ENCODE measurements at regions not wholly inside any gene's neighbourhood (a gene's known extent, or its start where the extent isn't known, plus 50 kb on each side); places are given as distances from the start of the nearest gene placed in this dataset.
"Not testable (repeated sequence)": the region's sequence is repeated elsewhere in the genome, so short reads cannot be mapped to it uniquely, and the experiment has no call there.

DNA sequence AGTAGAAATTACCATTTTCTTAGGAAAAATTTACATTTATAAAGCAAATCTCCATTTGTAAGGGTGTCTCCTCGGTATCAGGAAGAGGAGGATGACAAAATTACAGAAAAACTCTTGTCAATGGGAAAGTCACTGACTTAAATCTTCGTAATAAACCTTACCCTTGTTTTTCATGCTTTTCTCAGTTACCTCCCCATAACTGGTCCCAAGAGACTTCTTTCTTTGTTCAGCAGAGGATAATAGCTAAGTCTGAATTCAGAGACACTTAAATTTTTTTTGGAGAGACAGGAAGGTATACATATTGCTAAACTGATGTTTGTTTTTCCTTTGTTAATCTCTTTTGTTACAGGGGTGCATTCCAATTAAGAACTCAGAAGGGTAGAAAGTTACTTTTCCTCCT is 125.5 kb upstream of the JADE1 start:
- H3K4me3 Mint-ChIP-seq: peak overlapping the region in 1 of 8 donors; percentile 30
- DNase-seq (no peak), ATAC-seq (ENCODE audit: low read depth in 2 of 2) (no peak)
- H3K9me3 Mint-ChIP-seq: peaks cover 0 to 5% (median 0%) of the 10 kb centered on the region in 7 donors
- no peak overlapping the region for H3K27ac Mint-ChIP-seq
- H3K36me3 Mint-ChIP-seq: no peaks in the 10 kb centered on the region
- no peaks in the 10 kb centered on the region for H3K27me3 Mint-ChIP-seq
- H3K4me1 Mint-ChIP-seq: peaks cover 12 to 20% (median 14%) of the 10 kb centered on the region in 3 donors

DNA sequence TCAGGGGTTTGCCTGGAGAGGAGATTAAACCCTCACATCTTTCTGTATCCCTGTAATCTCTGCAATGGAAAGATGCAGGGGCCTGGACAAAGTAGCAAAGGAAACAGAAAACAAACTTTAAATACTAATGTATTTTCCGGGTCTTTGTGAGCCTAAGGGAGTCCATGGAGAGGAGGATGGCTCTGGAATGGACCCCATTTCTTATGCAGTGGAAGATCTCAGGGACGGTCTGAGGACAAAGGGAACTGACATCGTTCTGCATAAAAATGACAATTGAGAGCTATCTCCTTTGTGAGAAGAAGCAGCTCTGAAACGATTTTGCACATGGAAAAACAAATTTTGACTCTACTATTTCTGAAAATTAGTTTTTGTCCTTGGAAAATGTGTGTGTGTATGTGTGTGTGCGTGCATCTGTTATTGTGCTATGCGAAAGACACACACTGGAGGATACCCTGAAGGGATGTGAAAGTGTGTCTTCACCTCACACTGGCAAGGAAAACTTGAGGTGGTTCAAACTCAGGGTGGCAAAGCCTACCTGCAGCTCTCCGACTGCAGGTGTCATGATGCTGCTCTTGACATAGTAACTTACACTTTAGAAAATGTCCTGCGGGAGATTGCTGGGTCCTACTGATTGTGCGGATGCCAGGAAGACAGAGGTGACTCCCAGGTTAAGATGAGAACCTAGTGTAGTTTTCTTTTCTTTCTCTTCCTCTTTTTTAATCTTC is 126.4 kb upstream of the JADE1 start:
- Mint-ChIP-seq H3K27me3 (no peaks in the 10 kb centered on the region), H3K4me3 (peak overlapping the region in 5 of 8 donors; percentile 22 to 70 (median 40)), H3K4me1 (peaks cover 12 to 27% (median 14%) of the 10 kb centered on the region in 3 donors), H3K27ac (peak overlapping the region in 4 of 6 donors; percentile 3 to 71 (median 39)), H3K36me3 (no peaks in the 10 kb centered on the region), H3K9me3 (peaks cover 0 to 5% (median 0%) of the 10 kb centered on the region in 7 donors)
- DNase-seq: no peak
- no peak for ATAC-seq (ENCODE audit: low read depth in 2 of 2)

DNA sequence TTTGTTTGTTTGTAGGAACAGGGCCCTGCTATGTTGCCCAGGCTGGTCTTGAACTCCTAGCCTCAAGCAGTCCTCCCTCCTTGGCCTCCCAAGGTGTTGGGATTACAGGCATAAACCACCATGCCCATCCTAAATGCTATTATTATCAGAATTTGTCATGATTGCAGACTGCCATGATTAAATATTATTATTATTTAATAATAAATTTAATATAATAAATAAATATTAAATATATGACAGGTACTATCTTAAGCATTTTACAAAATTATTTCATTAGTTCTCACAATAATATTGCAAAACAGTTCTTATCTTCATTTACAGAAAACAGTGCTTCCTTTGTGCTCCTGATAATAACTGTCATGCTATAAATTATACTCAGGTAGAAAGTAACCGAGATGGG is 133.4 kb upstream of the JADE1 start:
- Mint-ChIP-seq H3K27me3 (no peaks in the 10 kb centered on the region), H3K4me3 (peak overlapping the region in 3 of 8 donors; percentile 16 to 62 (median 58)), H3K36me3 (no peaks in the 10 kb centered on the region), H3K4me1 (peaks cover 0 to 42% (median 13%) of the 10 kb centered on the region in 3 donors), H3K27ac (peak overlapping the region in 3 of 6 donors; percentile 47 to 85 (median 63)), H3K9me3 (peaks cover 0 to 8% (median 0%) of the 10 kb centered on the region in 7 donors)
- no peak for DNase-seq
- no peak for ATAC-seq (ENCODE audit: low read depth in 2 of 2)

DNA sequence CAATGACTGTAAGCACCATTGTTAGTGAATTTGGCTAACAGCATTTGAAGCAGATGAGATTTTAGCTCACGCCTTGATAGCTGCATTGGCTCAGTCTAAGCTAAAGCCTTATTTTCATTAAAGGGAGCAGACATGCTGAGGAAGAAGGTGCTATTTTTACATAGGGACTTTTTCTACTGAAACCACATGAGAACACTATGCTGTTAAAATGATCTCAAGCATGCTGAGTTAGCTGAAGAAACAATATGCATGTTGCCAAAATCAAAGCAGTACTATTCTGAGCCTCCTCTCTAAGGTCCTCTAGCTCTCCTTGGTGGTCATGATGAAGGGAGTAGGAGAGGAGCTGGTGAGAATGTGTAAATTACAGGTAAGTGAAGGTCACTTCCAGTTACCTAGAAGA is 134.4 kb upstream of the JADE1 start:
- Mint-ChIP-seq H3K36me3 (no peaks in the 10 kb centered on the region), H3K27me3 (no peaks in the 10 kb centered on the region), H3K4me3 (peak overlapping the region in 6 of 8 donors; percentile 6 to 73 (median 44)), H3K27ac (peak overlapping the region; percentile 34 to 94 (median 76)), H3K4me1 (peaks cover 0 to 42% (median 16%) of the 10 kb centered on the region in 3 donors), H3K9me3 (peaks cover 0 to 8% (median 0%) of the 10 kb centered on the region in 7 donors)
- peak; percentile 7 for DNase-seq
- ATAC-seq (ENCODE audit: low read depth in 2 of 2): peak; percentile 68 to 84

DNA sequence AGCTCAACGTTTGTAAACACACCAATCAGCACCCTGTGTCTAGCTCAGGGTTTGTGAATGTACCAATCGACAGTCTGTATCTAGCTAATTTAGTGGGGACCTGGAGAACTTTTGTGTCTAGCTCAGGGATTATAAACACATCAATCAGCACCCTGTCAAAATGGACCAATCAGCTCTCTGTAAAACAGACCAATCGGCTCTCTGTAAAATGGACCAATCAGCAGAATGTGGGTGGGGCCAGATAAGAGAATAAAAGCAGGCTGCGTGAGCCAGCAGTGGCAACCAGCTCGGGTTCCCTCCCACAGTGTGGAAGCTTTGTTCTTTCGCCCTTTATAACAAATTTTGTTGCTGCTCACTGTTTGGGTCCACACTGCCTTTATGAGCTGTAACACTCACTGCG is 136.3 kb upstream of the JADE1 start:
- ATAC-seq (ENCODE audit: low read depth in 2 of 2); DNase-seq; H3K36me3 Mint-ChIP-seq; H3K27me3 Mint-ChIP-seq; H3K4me3 Mint-ChIP-seq; H3K9me3 Mint-ChIP-seq: not testable (repeated sequence)
- H3K4me1 Mint-ChIP-seq: peaks cover 0 to 35% (median 16%) of the 10 kb centered on the region in 3 donors
- peak overlapping the region in 3 of 6 donors; percentile 40 to 67 (median 65) for H3K27ac Mint-ChIP-seq

DNA sequence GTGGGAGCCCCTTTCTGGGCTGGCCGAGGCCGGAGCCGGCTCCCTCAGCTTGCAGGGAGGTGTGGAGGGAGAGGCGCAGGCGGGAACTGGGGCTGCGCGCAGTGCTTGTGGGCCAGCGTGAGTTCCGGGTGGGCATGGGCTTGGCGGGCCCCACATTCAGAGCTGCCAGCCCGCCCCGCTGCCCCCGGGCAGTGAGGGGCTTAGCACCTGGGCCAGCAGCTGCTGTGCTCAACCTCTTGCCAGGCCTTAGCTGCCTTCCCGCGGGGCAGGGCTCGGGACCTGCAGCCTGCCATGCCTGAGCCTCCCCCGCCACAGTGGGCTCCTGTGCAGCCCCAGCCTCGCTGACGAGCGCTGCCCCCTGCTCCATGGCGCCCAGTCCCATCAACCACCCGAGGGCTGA is 136.9 kb upstream of the JADE1 start:
- H3K27ac Mint-ChIP-seq; H3K9me3 Mint-ChIP-seq; DNase-seq; H3K4me3 Mint-ChIP-seq; H3K36me3 Mint-ChIP-seq; H3K27me3 Mint-ChIP-seq; ATAC-seq (ENCODE audit: low read depth in 2 of 2): not testable (repeated sequence)
- peaks cover 0 to 29% (median 16%) of the 10 kb centered on the region in 3 donors for H3K4me1 Mint-ChIP-seq

DNA sequence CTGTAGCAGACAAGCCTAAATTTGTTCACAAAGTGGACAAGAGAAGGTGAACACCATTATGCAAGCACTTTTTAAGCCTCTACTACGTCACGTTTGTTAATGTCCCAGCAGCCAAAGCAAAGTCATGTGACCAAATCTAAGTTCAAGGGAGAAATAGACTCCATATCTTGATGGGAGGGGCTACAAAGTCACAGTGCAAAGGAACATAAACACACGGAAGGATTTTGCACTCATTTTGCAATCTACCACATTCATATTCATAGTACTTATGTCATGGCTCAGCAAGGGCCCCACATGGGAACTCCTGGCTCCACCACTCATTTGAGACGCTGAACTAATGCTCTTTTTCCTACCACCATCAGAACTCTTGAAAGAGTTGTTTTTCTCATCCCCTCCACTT is 139.0 kb upstream of the JADE1 start:
- no peaks in the 10 kb centered on the region for H3K36me3 Mint-ChIP-seq
- no peak overlapping the region for H3K4me3 Mint-ChIP-seq
- ATAC-seq (ENCODE audit: low read depth in 2 of 2): no peak
- DNase-seq: no peak
- peak overlapping the region in 1 of 6 donors; percentile 15 for H3K27ac Mint-ChIP-seq
- H3K27me3 Mint-ChIP-seq: no peaks in the 10 kb centered on the region
- peaks cover 0 to 16% (median 10%) of the 10 kb centered on the region in 3 donors for H3K4me1 Mint-ChIP-seq
- peaks cover 0 to 8% (median 0%) of the 10 kb centered on the region in 7 donors for H3K9me3 Mint-ChIP-seq

DNA sequence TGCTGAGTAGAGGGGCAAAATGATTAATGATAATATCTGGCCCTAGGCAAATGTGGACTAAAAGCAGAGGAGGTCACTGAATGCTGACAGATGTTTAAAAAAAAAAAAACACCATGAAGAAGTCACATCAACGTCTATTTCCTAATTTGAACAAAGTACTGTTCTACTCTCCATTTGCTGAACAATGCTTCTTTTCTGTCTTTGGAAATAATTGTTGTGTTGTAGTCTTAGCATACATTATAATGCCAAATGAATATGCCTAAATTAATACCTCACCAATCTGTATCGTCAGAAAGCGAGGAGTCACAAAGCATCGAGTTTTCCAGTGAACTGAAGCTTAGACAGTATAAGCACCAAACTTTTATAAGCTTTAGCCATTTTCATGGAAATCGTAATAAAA is 140.9 kb upstream of the JADE1 start:
- Mint-ChIP-seq H3K9me3 (peaks cover 0 to 7% (median 0%) of the 10 kb centered on the region in 7 donors), H3K36me3 (no peaks in the 10 kb centered on the region), H3K4me3 (no peak overlapping the region), H3K4me1 (peaks cover 0 to 4% (median 4%) of the 10 kb centered on the region in 3 donors), H3K27me3 (no peaks in the 10 kb centered on the region), H3K27ac (no peak overlapping the region)
- ATAC-seq (ENCODE audit: low read depth in 2 of 2): no peak
- DNase-seq: no peak

DNA sequence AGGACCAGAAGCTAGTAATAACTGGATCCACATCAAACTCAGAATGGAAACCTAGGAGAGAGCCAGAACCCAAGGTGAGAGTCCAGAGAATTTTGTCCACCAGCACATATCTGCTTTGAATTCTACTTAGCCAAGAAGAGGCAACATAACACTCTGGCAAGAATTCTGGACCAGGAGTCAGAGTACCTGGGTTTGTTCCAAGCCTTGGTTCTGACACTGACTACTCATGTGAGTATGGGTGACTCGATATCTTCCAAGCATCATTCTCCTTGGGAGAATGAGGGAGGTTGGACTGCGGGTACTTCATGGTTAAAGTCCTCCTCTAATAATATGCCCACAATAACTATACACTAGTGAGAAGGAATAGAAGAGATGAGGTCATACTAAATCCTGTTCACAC is 144.0 kb upstream of the JADE1 start:
- Mint-ChIP-seq H3K4me3 (no peak overlapping the region), H3K9me3 (no peaks in the 10 kb centered on the region), H3K36me3 (no peaks in the 10 kb centered on the region), H3K4me1 (peaks cover 0 to 10% (median 4%) of the 10 kb centered on the region in 3 donors), H3K27ac (no peak overlapping the region), H3K27me3 (no peaks in the 10 kb centered on the region)
- DNase-seq (no peak), ATAC-seq (ENCODE audit: low read depth in 2 of 2) (no peak)

DNA sequence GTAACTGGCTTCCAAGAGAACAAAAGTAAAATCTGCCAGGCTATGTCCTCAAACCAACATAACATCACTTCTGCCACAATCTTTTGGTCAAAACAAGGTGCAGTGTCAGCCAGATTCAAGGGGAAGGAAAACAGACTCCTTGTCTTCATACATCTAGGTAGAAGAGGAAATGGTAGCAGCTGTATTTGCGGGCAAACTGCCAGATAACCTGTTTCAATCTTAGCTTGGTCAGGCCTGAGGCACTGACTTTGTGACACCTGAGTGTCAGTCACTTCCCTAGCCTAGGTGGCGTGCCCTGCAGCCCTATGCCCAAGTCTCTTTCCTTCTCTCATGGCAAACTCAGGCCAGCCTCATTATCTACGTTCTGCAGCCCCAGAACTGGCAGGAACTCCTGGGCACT is 146.2 kb upstream of the JADE1 start:
- H3K27me3 Mint-ChIP-seq: no peaks in the 10 kb centered on the region
- DNase-seq: no peak
- ATAC-seq (ENCODE audit: low read depth in 2 of 2): peak; percentile 44 to 65
- no peaks in the 10 kb centered on the region for H3K36me3 Mint-ChIP-seq
- peak overlapping the region in 2 of 8 donors; percentile 7 to 28 for H3K4me3 Mint-ChIP-seq
- peak overlapping the region in 2 of 6 donors; percentile 34 to 79 for H3K27ac Mint-ChIP-seq
- H3K9me3 Mint-ChIP-seq: no peaks in the 10 kb centered on the region
- H3K4me1 Mint-ChIP-seq: peaks cover 4 to 16% (median 8%) of the 10 kb centered on the region in 3 donors

DNA sequence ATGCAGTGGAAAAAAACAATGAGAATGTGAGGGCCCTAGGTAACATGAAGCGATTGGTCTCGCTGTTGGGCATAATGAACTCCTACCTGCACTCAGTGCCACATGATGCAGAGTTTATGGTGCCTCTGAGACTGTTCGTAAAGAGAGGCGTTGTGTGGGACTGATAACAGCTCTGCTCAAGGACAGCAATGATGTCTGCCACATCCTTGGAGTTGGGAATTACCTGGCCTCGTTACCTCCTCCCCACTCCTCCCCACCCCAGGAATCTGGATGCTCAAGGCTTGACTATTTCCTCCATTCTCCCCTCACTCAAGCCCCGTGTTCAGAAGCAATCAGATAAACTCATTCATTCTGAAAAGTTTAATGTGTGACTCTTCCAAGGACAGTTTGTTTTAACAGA is 148.0 kb upstream of the JADE1 start:
- no peak for ATAC-seq (ENCODE audit: low read depth in 2 of 2)
- Mint-ChIP-seq H3K27me3 (no peaks in the 10 kb centered on the region), H3K27ac (no peak overlapping the region), H3K36me3 (no peaks in the 10 kb centered on the region), H3K9me3 (peaks cover 0 to 6% (median 0%) of the 10 kb centered on the region in 7 donors), H3K4me3 (no peak overlapping the region), H3K4me1 (peaks cover 11 to 25% (median 19%) of the 10 kb centered on the region in 3 donors)
- DNase-seq: no peak

DNA sequence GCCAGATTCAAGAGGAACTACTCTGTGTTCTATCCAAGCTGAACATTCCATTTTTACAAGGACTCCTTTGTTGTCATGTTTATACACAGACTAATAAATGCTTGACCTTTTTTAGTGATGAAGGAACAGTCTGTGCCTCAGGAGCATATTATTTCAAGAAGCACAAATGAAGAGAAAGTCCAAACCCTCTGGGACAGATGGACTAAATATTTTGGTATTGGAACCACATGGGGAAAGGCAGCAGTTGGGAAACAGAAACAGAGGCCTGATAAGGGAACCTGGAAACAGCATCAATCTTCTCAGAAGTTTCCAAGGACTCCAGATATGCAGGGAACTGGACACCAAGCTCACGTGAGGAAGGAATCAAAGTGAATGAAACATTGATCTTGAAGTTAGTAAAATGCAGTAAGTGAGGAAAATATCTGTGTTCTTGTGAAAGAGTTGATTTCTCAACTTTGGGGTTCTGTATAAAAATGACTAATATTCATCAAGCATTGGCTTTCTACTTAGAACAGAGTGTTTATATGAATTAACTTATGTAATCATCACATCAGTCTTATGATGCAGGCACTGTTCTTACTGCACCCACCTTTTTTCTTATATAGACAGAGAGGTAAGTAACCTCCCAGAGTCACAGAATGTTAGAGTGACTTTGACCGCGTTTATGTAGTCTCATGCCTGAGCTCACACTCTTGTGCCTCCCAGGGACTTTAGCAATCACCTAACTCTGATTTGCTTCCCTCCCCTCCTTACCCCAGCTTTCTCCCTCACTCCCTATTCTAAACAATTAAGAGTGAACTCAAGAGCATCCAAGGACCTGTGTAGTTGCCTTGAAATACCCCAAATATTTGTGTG is 148.9 kb upstream of the JADE1 start:
- H3K36me3 Mint-ChIP-seq: no peaks in the 10 kb centered on the region
- ATAC-seq (ENCODE audit: low read depth in 2 of 2): no peak
- peak overlapping the region in 1 of 6 donors; percentile 47 for H3K27ac Mint-ChIP-seq
- H3K4me3 Mint-ChIP-seq: no peak overlapping the region
- H3K4me1 Mint-ChIP-seq: peaks cover 11 to 25% (median 19%) of the 10 kb centered on the region in 3 donors
- H3K9me3 Mint-ChIP-seq: peaks cover 0 to 6% (median 0%) of the 10 kb centered on the region in 7 donors
- no peak for DNase-seq
- no peaks in the 10 kb centered on the region for H3K27me3 Mint-ChIP-seq

DNA sequence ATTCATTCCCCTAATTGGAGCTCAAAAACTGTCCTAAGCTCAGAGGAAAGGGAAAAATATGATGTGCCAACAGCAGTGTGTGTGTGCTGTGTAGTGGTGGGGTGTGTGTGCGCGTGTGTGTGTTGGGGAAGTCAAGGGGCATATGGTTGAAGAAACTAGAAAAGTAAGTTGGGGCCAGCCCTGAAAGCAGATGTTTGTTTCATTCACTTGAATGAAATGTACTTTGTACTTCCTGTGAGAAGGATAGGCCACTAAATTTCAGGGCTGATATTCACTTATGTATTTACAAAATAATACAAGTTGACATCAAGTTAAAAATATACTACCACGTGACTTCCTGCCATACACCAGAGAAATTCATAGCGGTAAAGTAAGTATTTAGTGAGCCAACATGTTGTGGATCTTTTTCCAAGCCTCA is 151.3 kb upstream of the JADE1 start:
- peak overlapping the region in 3 of 8 donors; percentile 22 to 59 (median 28) for H3K4me3 Mint-ChIP-seq
- ATAC-seq (ENCODE audit: low read depth in 2 of 2) (no peak), DNase-seq (no peak)
- peaks cover 11 to 20% (median 17%) of the 10 kb centered on the region in 3 donors for H3K4me1 Mint-ChIP-seq
- peaks cover 0 to 5% (median 0%) of the 10 kb centered on the region in 3 donors for H3K27me3 Mint-ChIP-seq
- peak overlapping the region in 2 of 6 donors; percentile 5 to 86 for H3K27ac Mint-ChIP-seq
- peaks cover 0 to 21% (median 6%) of the 10 kb centered on the region in 7 donors for H3K9me3 Mint-ChIP-seq
- peaks cover 0 to 4% of the 10 kb centered on the region in 2 donors for H3K36me3 Mint-ChIP-seq
